WTC11 (cell line): ENCODE measurements at regions not wholly inside any gene's neighbourhood (a gene's known extent, or its start where the extent isn't known, plus 50 kb on each side); places are given as distances from the start of the nearest gene placed in this dataset.

Experiments used
- ATAC-seq: fragments of 200-7000 bp; cut with Tn5 transposase; 2 replicates; pipeline ENCODE4 v1.10.0; 2021; ENCODE audit warnings: mild to moderate bottlenecking, moderate library complexity
- CTCF ChIA-PET: fragments of 300-600 bp; sonication (Branson Sonifier 250); formaldehyde crosslinking; loops from one replicate; lab custom pipeline; 2021; ENCODE audit warnings: antibody characterized with exemption; lab: Charles Lee
- POLR2A ChIA-PET: fragments of 350-600 bp; sonication (Branson Sonifier 250); formaldehyde crosslinking; loops from one replicate; lab custom pipeline; 2021; ENCODE audit warnings: antibody characterized with exemption; lab: Charles Lee
- DNase-seq: peaks from one replicate; pipeline ENCODE4 v3.0.0; 2021; ENCODE audit warnings: low spot score
- H3K27ac Mint-ChIP-seq: 2 replicates; pipeline ENCODE4 v1.8.0; 2021; ENCODE audit warnings: mixed read lengths
- H3K27me3 Mint-ChIP-seq: 2 replicates; pipeline ENCODE4 v1.8.0; 2021; ENCODE audit warnings: low read depth, mild to moderate bottlenecking, moderate library complexity, mixed read lengths
- H3K36me3 Mint-ChIP-seq: 2 replicates; pipeline ENCODE4 v1.8.0; 2021; ENCODE audit warnings: mixed read lengths
- H3K4me1 Mint-ChIP-seq: 2 replicates; pipeline ENCODE4 v1.8.0; 2022; ENCODE audit warnings: mixed read lengths
- H3K4me3 Mint-ChIP-seq: 2 replicates; pipeline ENCODE4 v1.8.0; 2021; ENCODE audit warnings: mild to moderate bottlenecking, moderate library complexity, mixed read lengths
- H3K9me3 Mint-ChIP-seq: 2 replicates; pipeline ENCODE4 v1.8.0; 2021; ENCODE audit warnings: mixed read lengths
- AFF4 ChIP-seq: sonication (generic); formaldehyde crosslinking; IDR thresholded peaks from 2 replicates; pipeline ENCODE4 v1.8.1; 2023; ENCODE audit warnings: mild to moderate bottlenecking, missing genetic modification reagents, borderline replicate concordance
- CTCF ChIP-seq: fragments of 200-600 bp; IDR thresholded peaks from 2 replicates; pipeline ENCODE4 v1.8.0; 2022; ENCODE audit warnings: antibody characterized with exemption
- EMX1 ChIP-seq: fragments of 250-450 bp; sonication (Bioruptor Pico); IDR thresholded peaks from 2 replicates; pipeline ENCODE4 v1.8.0; 2021; ENCODE audit warnings: mild to moderate bottlenecking
- GRHL2 ChIP-seq: fragments of 250-450 bp; sonication (Bioruptor Pico); IDR thresholded peaks from 2 replicates; pipeline ENCODE4 v1.8.0; 2022; ENCODE audit warnings: mild to moderate bottlenecking, moderate library complexity; ENCODE audit not compliant: insufficient replicate concordance, severe bottlenecking
- IRF2 ChIP-seq: sonication (generic); formaldehyde crosslinking; IDR thresholded peaks from 2 replicates; pipeline ENCODE4 v1.8.0; 2022; ENCODE audit warnings: low read depth, missing genetic modification reagents, borderline replicate concordance
- JAZF1 ChIP-seq: fragments of 250-450 bp; sonication (Bioruptor Pico); IDR thresholded peaks from 2 replicates; pipeline ENCODE4 v1.9.0; 2021; ENCODE audit warnings: moderate library complexity, mild to moderate bottlenecking, inconsistent platforms
- NR2C2 ChIP-seq: sonication (generic); formaldehyde crosslinking; IDR thresholded peaks from 2 replicates; pipeline ENCODE4 v1.8.0; 2022; ENCODE audit warnings: mild to moderate bottlenecking, missing genetic modification reagents
- NR3C1 ChIP-seq: sonication (generic); formaldehyde crosslinking; conservative IDR thresholded peaks from 2 replicates; pipeline ENCODE4 v1.8.1; 2023; ENCODE audit warnings: low read depth, mild to moderate bottlenecking, missing genetic modification reagents
- OVOL2 ChIP-seq: fragments of 250-450 bp; sonication (Bioruptor Pico); IDR thresholded peaks from 2 replicates; pipeline ENCODE4 v1.9.0; 2021; ENCODE audit warnings: mild to moderate bottlenecking, borderline replicate concordance
- ZBTB21 ChIP-seq: sonication (generic); formaldehyde crosslinking; IDR thresholded peaks from 2 replicates; pipeline ENCODE4 v1.8.1; 2023; ENCODE audit warnings: mild to moderate bottlenecking, missing genetic modification reagents, borderline replicate concordance
- ZNF121 ChIP-seq: sonication (generic); formaldehyde crosslinking; IDR thresholded peaks from 2 replicates; pipeline ENCODE4 v1.8.0; 2023; ENCODE audit warnings: missing genetic modification reagents
- ZNF219 ChIP-seq: sonication (generic); formaldehyde crosslinking; IDR thresholded peaks from 2 replicates; pipeline ENCODE4 v1.8.0; 2023; ENCODE audit warnings: missing genetic modification reagents, mild to moderate bottlenecking, borderline replicate concordance
- ZNF281 ChIP-seq: sonication (generic); formaldehyde crosslinking; IDR thresholded peaks from 2 replicates; pipeline ENCODE4 v1.8.0; 2023; ENCODE audit warnings: mild to moderate bottlenecking, missing genetic modification reagents
- ZNF423 ChIP-seq: fragments of 250-450 bp; sonication (Bioruptor Pico); IDR thresholded peaks from 2 replicates; pipeline ENCODE4 v2.1.2; 2022; ENCODE audit warnings: mild to moderate bottlenecking, moderate library complexity
- ZNF671 ChIP-seq: fragments of 250-450 bp; sonication (Bioruptor Pico); IDR thresholded peaks from 2 replicates; pipeline ENCODE4 v1.8.0; 2021; ENCODE audit warnings: mild to moderate bottlenecking
- TF ChIP-seq, protein P1 (sequence below): sonication (generic); formaldehyde crosslinking; IDR thresholded peaks from 2 replicates; pipeline ENCODE4 v1.8.1; 2022; ENCODE audit warnings: low read depth, mild to moderate bottlenecking, moderate library complexity, missing genetic modification reagents, borderline replicate concordance

DNA sequence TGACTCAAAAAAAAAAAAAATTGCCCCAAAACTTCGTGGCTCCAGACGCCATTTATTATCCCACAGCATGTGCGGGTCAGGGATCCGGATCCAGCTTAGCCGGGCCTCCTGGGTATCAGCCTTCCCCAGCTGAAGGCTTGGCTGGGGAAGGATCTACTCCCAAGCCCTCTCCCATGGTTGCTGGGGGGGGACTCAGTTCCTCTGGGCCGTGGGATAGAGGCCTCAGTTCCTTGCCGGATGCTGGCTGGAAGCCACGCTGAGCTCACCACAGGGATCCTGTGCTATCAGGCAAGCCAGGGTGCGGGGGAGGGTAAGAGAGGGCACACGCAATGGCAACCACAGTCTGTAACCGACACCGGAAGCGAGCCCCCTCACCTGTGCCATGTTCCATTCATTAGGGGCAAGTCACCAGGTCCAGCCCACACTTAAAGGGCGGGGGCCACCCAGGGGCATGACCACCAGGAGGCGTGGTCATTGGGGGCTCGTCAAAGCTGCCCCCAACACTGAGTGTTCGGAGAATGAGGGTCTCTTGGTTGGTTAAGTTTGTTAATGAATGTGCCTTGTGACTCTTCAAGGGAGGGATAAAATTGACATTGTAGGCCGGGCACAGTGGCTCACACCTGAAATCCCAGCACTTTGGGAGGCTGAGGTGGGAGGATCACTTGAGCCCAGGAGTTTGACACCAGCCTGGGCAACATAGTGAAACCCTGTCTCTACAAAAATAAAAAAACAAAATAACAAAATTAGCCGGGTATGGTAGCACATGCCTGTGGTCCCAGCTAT lies 210.0 kb upstream of the GSE1 start:
- peaks cover 19% of the 10 kb centered on the region for H3K4me1 Mint-ChIP-seq
- no peaks in the 10 kb centered on the region for H3K27me3 Mint-ChIP-seq
- ChIA-PET POLR2A (interaction anchor here (0.5 to 1.5 kb wide), 2 partner anchors 17 to 233 kb away, joined by 3 to 4 read pairs; no protein-coding TSS in a partner anchor), CTCF (interaction anchor here (0.7 to 14.8 kb wide), 11 partner anchors 9 to 317 kb away, joined by 3 to 229 read pairs (median 5); no protein-coding TSS in a partner anchor)
- peak; percentile 79 for TF ChIP-seq ZNF423 (CRISPR knock-in tag)
- peak; percentile 78 for TF ChIP-seq ZNF281 (CRISPR knock-in tag)
- TF ChIP-seq EMX1 = no peak
- H3K36me3 Mint-ChIP-seq = no peaks in the 10 kb centered on the region
- H3K9me3 Mint-ChIP-seq = no peaks in the 10 kb centered on the region
- DNase-seq (peak; percentile 42), ATAC-seq (peak; percentile 22)
- no peak overlapping the region for H3K4me3 Mint-ChIP-seq
- no peak overlapping the region for H3K27ac Mint-ChIP-seq

GRCh38 chr16:85403693-85404092 lies 209.4 kb upstream of the GSE1 start:
- H3K4me1 Mint-ChIP-seq = peaks cover 18% of the 10 kb centered on the region
- DNase-seq (peak; percentile 11), ATAC-seq (no peak)
- no peaks in the 10 kb centered on the region for H3K27me3 Mint-ChIP-seq
- no peak overlapping the region for H3K27ac Mint-ChIP-seq
- CTCF ChIA-PET = interaction anchor here (1.2 to 14.8 kb wide), 3 partner anchors 9 to 212 kb away, joined by 3 to 229 read pairs (median 14); no protein-coding TSS in a partner anchor
- POLR2A ChIA-PET = no interaction called here
- no peaks in the 10 kb centered on the region for H3K36me3 Mint-ChIP-seq
- no peak overlapping the region for H3K4me3 Mint-ChIP-seq
- H3K9me3 Mint-ChIP-seq = no peaks in the 10 kb centered on the region
- TF ChIP-seq ZNF121 (no peak), OVOL2 (CRISPR knock-in tag) (no peak), NR3C1 (CRISPR knock-in tag) (no peak), IRF2 (no peak), NR2C2 (no peak), ZBTB21 (CRISPR knock-in tag) (no peak), CTCF (no peak), ZNF219 (no peak), GRHL2 (no peak), AFF4 (CRISPR knock-in tag) (no peak), JAZF1 (CRISPR knock-in tag) (no peak), ZNF671 (no peak)
- TF ChIP-seq, protein P1, sequence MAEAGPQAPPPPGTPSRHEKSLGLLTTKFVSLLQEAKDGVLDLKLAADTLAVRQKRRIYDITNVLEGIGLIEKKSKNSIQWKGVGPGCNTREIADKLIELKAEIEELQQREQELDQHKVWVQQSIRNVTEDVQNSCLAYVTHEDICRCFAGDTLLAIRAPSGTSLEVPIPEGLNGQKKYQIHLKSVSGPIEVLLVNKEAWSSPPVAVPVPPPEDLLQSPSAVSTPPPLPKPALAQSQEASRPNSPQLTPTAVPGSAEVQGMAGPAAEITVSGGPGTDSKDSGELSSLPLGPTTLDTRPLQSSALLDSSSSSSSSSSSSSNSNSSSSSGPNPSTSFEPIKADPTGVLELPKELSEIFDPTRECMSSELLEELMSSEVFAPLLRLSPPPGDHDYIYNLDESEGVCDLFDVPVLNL = no peak
